Gastroesophageal sphincter (tissue), 3 donors: ENCODE measurements at regions not wholly inside any gene's neighbourhood (a gene's known extent, or its start where the extent isn't known, plus 50 kb on each side); places are given as distances from the start of the nearest gene placed in this dataset.

Source experiments
- CTCF ChIP-seq, 4 experiments: fragments of 200-600 bp in 2 of 4; fragments of 450-650 bp in 2 of 4; sonication (generic) in 1 of 4; IDR thresholded peaks; one replicate each; pipeline ENCODE4 v1.5.1; 2017 to 2019; ENCODE audit warnings: antibody characterized with exemption in 4 of 4, mild to moderate bottlenecking in 2 of 4, moderate library complexity in 2 of 4
- EP300 ChIP-seq: sonication (generic); formaldehyde crosslinking; IDR thresholded peaks from one replicate; pipeline ENCODE4 v1.6.1; 2017; ENCODE audit warnings: antibody characterized with exemption, mild to moderate bottlenecking
- POLR2A ChIP-seq, 2 donors: fragments of 450-650 bp; IDR thresholded peaks; one replicate each; pipeline ENCODE4 v1.6.1; 2017; ENCODE audit warnings: antibody characterized with exemption in 2 of 2, mild to moderate bottlenecking in 2 of 2, moderate library complexity in 1 of 2

DNA sequence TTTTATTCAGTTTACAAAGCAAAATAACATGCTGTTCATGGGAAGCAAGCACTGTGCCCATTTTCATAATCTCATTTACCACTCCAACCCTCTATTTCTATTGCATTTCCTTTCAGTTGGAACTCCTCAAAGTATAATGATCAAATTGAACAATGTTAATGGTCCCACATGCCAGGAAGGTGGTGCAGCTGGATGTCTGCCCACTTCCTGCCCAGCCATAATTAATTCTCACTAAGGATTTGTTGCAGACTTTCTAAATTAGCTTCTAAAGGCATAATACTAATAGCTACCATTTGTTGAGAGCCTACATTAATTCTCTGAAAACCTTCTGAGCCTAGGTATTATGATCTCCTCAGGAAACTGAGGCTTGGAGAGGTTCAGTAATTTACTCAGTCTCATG lies 316.1 kb upstream of the TPM1 start:
- TF ChIP-seq CTCF (IDR thresholded peaks at IDR 0.05) (no peak), EP300 (no peak), POLR2A (IDR thresholded peaks at IDR 0.05) (no peak)
